Effector CD8-positive, alpha-beta T cell (primary cell): ENCODE measurements at regions not wholly inside any gene's neighbourhood (a gene's known extent, or its start where the extent isn't known, plus 50 kb on each side); places are given as distances from the start of the nearest gene placed in this dataset.

Experiments
- DNase-seq: peaks from one replicate; lab custom pipeline; 2025; lab: John Stamatoyannopoulos, UW

- no peak for DNase-seq
Measured at GRCh38 chr22:49481659-49482399, 345.8 kb downstream of the BRD1 start.

GRCh38 chr22:49480896-49481658 lies 346.6 kb downstream of the BRD1 start:
- DNase-seq: no peak

GRCh38 chr22:49480331-49480730 lies 347.3 kb downstream of the BRD1 start:
- no peak for DNase-seq

DNA sequence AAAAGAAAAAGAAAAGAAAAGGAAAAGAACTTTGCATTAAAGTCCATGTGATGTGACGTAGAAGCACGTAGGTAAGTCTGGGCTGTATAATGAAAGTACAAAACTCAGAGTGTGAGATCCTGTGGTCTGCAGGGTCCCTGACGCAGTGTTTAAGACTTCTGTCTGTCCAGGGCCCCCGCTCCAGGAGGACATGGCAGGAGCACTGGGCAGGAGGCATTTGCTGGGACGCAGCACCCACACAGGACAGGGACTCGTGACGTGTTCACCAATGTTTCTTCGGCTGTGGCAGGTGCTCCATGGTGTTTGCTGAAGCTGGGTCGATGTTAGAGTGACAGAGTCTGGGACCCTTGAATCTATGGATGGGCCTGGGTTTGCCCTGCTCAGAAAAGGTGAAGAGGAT lies 348.1 kb downstream of the BRD1 start:
- no peak for DNase-seq

DNA sequence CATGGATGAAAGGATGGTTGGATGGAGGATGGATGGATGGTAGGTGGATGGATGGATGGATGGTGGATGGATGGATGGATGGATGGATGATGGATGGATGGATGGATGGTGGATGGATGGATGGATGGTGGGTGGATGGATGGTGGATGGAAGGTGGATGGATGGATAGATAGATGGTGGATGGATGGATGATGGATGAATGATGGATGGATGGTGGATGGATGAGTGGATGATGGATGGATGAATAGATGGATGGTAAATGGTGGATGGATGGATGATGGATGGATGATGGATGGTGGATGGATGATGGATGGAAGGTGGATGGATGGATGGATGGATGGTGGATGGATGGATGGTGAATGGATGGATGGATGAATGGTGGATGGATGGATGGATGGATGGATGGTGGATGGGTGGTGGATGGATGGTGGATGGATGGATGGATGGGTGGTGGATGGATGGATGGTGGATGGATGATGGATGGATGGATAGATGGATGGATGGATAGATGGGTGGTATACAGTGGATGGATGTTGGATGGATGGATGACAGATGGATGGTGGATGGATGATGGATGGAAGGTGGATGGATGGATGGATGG lies 350.8 kb downstream of the BRD1 start:
- DNase-seq: no peak

DNA sequence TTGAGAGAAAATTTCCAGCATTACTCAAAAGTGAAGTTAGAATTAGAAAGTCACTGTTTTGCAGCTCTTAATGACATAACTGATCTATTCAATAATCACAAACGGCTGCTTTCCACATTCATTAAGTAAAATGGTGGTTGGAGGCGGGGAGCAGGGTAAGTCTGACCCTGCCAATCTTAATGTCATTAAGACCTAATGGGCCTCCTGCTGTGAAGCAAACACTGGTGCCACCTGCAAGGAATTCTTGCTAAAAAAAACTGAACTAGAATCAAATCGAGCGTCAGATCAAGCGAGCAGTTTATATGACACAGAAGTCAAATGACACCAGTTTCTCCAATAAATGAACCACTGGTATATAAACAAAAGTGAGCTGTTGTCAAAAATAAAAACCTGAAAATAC lies 351.5 kb downstream of the BRD1 start:
- DNase-seq: no peak

- DNase-seq: no peak
Measured at GRCh38 chr22:49475253-49475652, 352.4 kb downstream of the BRD1 start.

DNA sequence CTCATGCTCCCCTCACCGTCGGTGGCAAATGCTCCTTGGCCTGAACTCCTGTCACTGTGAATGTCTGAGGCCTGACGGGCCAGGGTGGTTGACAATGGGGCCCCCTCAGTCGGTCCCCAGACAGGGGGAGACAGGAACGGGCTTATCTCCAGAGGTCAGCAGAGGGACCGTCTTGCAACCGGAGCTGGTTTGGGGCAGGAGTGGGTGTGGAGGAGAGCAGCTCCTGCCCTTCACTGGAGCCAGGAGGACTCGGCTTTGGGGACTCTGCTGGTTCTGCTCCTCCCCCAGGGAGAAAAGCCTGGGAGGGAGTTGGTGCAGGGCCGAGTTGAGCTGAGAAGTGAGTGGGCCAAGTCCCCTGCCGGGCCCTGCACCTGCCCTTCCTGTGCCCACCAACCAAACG lies 354.4 kb downstream of the BRD1 start:
- DNase-seq: no peak

DNA sequence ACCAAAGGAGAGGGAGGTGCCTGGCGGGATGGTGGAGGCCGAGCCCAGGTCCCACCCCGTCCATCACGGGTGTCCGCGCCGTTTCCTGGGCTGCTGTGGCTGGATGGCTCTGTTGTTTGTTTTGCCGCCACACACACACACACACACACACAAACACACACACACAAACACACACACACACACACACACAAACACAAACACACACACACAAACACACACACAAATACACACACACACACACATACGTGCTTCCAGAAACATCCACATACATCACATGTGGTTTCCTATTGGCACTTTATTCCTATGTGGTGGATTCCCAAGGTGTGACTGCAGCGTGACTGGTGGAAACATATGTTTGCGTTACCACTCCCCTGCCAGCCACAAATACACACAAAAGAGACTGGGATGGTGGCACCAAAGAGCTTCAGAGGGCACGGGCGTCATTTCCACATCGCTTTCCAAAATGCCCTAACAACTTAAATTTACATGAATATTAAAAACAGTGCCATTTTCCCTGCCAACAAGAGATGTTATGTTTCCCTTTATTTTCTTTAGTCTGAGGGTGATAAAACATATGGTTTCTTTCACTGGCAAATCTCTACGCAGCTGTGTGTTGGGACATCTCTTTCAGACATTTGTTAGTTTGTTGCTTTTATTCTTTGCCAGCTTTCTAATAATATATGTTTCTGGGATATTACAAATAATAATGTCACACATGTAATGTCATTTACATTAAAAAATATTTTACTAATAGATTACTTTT lies 356.8 kb downstream of the BRD1 start:
- DNase-seq: no peak

GRCh38 chr22:49469896-49470740 lies 357.6 kb downstream of the BRD1 start:
- no peak for DNase-seq

GRCh38 chr22:49468487-49469198 lies 359.0 kb downstream of the BRD1 start:
- DNase-seq: no peak

DNA sequence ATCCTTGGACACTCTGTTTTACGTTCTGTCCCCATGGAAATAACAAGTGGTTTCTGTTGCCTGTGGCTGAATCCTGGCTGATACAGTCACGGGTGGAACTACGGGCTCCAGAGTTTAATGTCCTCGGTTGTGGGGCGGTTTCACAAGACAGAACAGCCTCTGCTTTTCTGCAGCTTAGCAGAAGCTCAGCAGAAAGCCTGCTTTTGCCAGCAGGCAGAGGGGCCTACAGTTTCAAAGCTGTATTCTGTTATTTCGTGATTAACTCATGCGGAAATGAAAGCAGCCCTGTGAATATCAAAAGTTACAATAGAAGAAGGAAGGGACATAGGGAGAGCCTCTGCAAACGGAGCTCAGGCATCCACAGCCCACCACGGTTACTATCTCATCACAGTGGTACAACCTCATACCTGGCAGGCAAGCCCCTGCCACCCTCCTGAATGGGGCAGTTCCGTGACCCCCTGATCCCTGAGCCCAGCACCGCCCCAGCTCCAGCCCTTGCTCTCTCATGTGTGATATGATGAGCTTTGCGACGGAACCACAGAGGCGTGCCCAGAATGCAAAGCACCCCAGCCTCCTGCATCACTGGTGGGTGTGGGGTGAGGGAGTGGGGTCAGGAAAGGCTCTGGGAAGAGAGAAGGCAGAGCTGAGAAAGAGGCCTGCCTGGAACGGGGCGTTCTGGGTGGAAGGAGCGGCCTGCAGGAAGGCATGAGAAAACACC lies 360.6 kb downstream of the BRD1 start:
- no peak for DNase-seq

DNA sequence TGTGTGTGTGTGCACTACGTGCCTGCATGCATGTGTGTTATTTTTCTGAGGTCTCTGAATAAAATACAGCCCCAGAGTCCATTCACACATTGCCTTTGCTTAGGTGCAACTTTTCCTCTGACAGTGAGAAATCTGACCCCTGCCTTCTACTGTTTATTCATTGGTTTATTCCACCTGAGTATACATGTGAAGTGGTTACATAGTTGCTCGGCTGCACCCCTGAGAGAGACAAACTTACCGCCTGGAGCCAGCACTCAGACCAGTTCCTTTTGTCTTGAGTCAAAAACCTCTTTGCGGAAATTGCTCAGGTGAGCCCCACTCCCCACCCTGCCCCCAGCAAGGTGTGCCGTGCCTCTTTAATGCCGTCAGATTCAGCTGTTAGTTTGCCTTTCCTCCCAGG lies 363.6 kb downstream of the BRD1 start:
- no peak for DNase-seq

- DNase-seq: no peak
Measured at GRCh38 chr22:49462795-49463194, 364.9 kb downstream of the BRD1 start.

- no peak for DNase-seq
Measured at GRCh38 chr22:49462291-49462690, 365.4 kb downstream of the BRD1 start.

- DNase-seq: no peak
Measured at GRCh38 chr22:49461674-49462073, 366.0 kb downstream of the BRD1 start.

DNA sequence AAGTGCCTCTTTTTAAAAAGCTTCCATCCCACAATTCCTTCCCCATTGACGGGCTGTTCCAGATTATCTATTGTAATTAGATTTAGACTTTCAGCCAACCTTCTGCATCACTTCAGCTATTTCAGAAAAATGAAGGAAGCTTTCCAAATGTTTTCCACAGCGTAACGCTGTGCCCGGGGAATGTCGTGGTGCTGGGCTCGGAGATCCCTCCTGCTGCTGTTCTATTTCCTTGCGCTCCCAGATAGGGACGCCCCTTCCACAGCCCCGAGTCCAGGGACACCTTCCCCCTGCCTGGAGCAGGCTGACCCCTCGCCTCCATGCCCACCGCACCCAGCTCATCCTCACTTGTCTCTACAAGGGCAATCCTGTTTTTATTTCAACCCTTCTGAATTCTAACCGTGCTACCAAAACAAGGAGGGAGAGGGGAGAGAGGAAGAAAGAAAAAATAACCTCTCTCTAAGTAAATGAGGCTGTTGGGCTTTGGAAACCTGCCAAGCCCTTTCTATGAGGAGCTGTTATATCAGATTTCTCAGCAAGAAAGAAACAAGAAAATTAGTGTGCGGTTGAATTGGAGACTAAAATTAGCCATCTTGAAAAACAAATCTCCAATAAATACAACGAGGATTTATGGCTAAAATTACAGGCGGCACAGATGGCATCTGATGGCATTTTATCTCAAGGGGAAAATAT lies 366.9 kb downstream of the BRD1 start:
- DNase-seq: no peak

- DNase-seq: no peak
Measured at GRCh38 chr22:49460091-49460490, 367.6 kb downstream of the BRD1 start.

DNA sequence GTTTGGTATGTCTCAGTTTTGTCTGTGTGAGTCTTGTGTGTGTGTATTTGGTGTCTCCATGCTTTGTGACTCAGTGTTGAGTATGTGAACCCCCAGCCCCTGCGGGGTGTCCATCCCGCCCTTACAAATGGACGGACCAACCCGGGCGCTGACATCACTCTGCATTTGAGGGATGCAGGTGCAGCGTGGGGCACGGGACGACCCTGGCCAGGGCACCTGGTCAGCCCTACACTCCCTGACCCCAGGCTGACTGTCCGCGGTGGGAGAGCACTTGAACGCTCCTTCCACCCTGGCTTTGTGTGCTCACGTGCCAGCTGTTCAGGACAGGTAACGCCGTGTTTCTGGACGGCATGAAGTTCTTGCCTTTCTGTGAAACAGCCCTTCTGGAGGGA lies 369.0 kb downstream of the BRD1 start:
- no peak for DNase-seq
